Fibroblast of lung (primary cell): ENCODE measurements at regions not wholly inside any gene's neighbourhood (a gene's known extent, or its start where the extent isn't known, plus 50 kb on each side); places are given as distances from the start of the nearest gene placed in this dataset.

Experiments used
- DNase-seq, 2 donors: peaks; one replicate each; pipeline versions ENCODE4 v3.0.0 to v3.0.0-alpha.2; 2010; ENCODE audit warnings: low read depth in 2 of 2
- H2AFZ ChIP-seq: 2 replicates; pipeline ENCODE4 v1.5.1; 2012; ENCODE audit warnings: low read length, control low read depth, inconsistent platforms
- H3K27ac ChIP-seq: 2 replicates; pipeline ENCODE4 v1.5.1; 2011; ENCODE audit warnings: low read length, control low read depth; ENCODE audit not compliant: insufficient read depth
- H3K27me3 ChIP-seq: 2 replicates; pipeline ENCODE4 v1.5.1; 2011; ENCODE audit warnings: mild to moderate bottlenecking, low read length; ENCODE audit not compliant: control insufficient read depth, insufficient read depth
- H3K36me3 ChIP-seq: 2 replicates; pipeline ENCODE4 v1.5.1; 2011; ENCODE audit warnings: low read length; ENCODE audit not compliant: control insufficient read depth, insufficient read depth
- H3K4me1 ChIP-seq: 2 replicates; pipeline ENCODE4 v1.5.1; 2011; ENCODE audit warnings: low read length; ENCODE audit not compliant: control insufficient read depth, insufficient read depth; ENCODE audit errors: extremely low read depth
- H3K4me2 ChIP-seq: 2 replicates; pipeline ENCODE4 v1.5.1; 2011; ENCODE audit warnings: low read length, control low read depth; ENCODE audit not compliant: insufficient read depth; ENCODE audit errors: extremely low read depth
- H3K4me3 ChIP-seq, 4 experiments: fragments of 200-600 bp in 1 of 4; sonication (generic) in 1 of 4; replicated peaks in 1 of 4; 2 replicates each; pipeline ENCODE4 v1.5.1; 2011 to 2016; ENCODE audit warnings: low read length in 4 of 4, low read depth in 3 of 4, mild to moderate bottlenecking in 3 of 4, control low read depth in 2 of 4, inconsistent platforms in 1 of 4, mixed read lengths in 1 of 4; ENCODE audit not compliant: insufficient read depth in 1 of 4; ENCODE audit errors: control extremely low read depth in 1 of 4
- H3K79me2 ChIP-seq: 2 replicates; pipeline ENCODE4 v1.5.1; 2012; ENCODE audit warnings: mild to moderate bottlenecking, low read length, inconsistent platforms; ENCODE audit not compliant: control insufficient read depth, insufficient read depth
- H3K9ac ChIP-seq: 2 replicates; pipeline ENCODE4 v1.5.1; 2011; ENCODE audit warnings: mild to moderate bottlenecking, low read length, control low read depth; ENCODE audit not compliant: insufficient read depth
- H3K9me3 ChIP-seq: 2 replicates; pipeline ENCODE4 v1.5.1; 2012; ENCODE audit warnings: low read depth, low read length; ENCODE audit not compliant: control insufficient read depth, insufficient read depth
- H4K20me1 ChIP-seq: 2 replicates; pipeline ENCODE4 v1.5.1; 2011; ENCODE audit warnings: low read length; ENCODE audit not compliant: control insufficient read depth, insufficient read depth; ENCODE audit errors: extremely low read depth
- EZH2 ChIP-seq: IDR thresholded peaks from 2 replicates; pipeline ENCODE4 v1.5.1; 2012; ENCODE audit warnings: low read length, control low read depth, mild to moderate bottlenecking; ENCODE audit errors: missing control alignments
- TF ChIP-seq, protein P1 (sequence below), 2 donors: IDR thresholded peaks in 1 of 2; conservative IDR thresholded peaks in 1 of 2; 1 replicate in 1 of 2; 2 replicates in 1 of 2; pipeline ENCODE4 v1.5.1; 2011 to 2012; ENCODE audit warnings: low read length in 2 of 2, control low read depth in 1 of 2, inconsistent platforms in 1 of 2, low read depth in 1 of 2, mild to moderate bottlenecking in 1 of 2

DNA sequence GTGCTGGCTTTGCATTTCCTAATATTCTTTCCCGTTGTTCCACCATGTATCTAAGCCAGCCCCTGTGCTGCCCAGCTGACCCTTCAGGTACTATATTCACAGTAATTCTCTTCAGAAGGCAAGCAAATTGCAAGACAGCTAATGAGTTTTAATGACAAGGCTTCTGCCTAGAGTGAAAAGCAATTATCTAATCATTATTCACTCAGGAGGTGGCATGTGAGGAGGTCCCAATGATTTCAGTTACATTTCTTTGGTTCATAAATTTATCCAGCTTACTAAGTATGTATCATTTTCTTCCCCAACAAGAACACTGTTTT, 123.0 kb downstream of the RASGEF1B start:
- H3K79me2 ChIP-seq: no peaks in the 10 kb centered on the region
- no peaks in the 10 kb centered on the region for H3K27me3 ChIP-seq
- no peak overlapping the region for H3K4me2 ChIP-seq
- no peak overlapping the region for H2AFZ ChIP-seq
- TF ChIP-seq EZH2: no peak
- TF ChIP-seq, protein P1, sequence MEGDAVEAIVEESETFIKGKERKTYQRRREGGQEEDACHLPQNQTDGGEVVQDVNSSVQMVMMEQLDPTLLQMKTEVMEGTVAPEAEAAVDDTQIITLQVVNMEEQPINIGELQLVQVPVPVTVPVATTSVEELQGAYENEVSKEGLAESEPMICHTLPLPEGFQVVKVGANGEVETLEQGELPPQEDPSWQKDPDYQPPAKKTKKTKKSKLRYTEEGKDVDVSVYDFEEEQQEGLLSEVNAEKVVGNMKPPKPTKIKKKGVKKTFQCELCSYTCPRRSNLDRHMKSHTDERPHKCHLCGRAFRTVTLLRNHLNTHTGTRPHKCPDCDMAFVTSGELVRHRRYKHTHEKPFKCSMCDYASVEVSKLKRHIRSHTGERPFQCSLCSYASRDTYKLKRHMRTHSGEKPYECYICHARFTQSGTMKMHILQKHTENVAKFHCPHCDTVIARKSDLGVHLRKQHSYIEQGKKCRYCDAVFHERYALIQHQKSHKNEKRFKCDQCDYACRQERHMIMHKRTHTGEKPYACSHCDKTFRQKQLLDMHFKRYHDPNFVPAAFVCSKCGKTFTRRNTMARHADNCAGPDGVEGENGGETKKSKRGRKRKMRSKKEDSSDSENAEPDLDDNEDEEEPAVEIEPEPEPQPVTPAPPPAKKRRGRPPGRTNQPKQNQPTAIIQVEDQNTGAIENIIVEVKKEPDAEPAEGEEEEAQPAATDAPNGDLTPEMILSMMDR (conservative IDR thresholded peaks at IDR 0.05 in 1 of 2, IDR thresholded peaks at IDR 0.05 in 1 of 2; ENCODE audit: low read depth in 1 of 2, low read length in 2 of 2): no peak
- H3K9ac ChIP-seq: no peak overlapping the region
- peaks cover 8% of the 10 kb centered on the region for H3K4me1 ChIP-seq
- H4K20me1 ChIP-seq: no peaks in the 10 kb centered on the region
- H3K9me3 ChIP-seq: no peaks in the 10 kb centered on the region
- DNase-seq: no peak
- H3K27ac ChIP-seq: no peak overlapping the region
- H3K36me3 ChIP-seq: no peaks in the 10 kb centered on the region
- no peak overlapping the region for H3K4me3 ChIP-seq

DNA sequence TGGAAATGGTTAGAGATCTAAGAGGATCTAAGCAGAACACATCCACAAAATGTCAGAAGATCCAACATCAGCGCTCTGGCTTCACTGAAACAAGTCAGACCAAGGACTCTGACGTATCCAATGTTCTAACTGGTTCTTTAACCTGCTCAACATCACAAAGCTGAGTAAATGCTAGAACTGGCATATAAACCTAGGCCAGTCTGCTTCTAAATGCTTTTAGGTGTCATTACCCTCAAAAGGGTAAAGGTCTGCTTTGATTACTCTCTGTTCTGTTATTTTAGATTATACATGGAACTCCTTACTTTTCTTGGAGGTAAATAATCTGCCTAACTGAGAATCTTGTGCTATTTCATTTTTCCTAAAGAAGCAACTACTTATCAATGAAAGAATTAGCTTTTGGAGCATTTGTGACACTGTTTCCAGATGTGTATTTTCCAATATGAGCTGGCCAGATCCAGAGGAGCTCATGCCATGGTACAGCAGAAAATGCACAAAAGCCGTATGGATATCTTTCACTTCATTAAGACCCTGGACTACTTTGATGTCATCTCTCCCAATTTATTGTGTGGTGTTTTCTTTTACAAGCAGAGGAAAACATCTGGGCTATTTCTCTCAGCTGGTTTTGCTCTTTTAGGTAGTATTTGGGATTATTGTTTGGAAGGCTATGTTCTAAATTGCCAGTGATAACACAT, 123.5 kb downstream of the RASGEF1B start:
- Histone ChIP-seq H3K9me3 (no peaks in the 10 kb centered on the region), H4K20me1 (no peaks in the 10 kb centered on the region), H3K4me3 (no peak overlapping the region), H3K27ac (no peak overlapping the region), H3K79me2 (no peaks in the 10 kb centered on the region), H3K4me1 (peaks cover 8% of the 10 kb centered on the region), H3K4me2 (no peak overlapping the region), H2AFZ (no peak overlapping the region), H3K36me3 (no peaks in the 10 kb centered on the region), H3K9ac (no peak overlapping the region), H3K27me3 (no peaks in the 10 kb centered on the region)
- no peak for TF ChIP-seq EZH2
- TF ChIP-seq, protein P1 (conservative IDR thresholded peaks at IDR 0.05 in 1 of 2, IDR thresholded peaks at IDR 0.05 in 1 of 2; ENCODE audit: low read depth in 1 of 2, low read length in 2 of 2): no peak
- no peak for DNase-seq

DNA sequence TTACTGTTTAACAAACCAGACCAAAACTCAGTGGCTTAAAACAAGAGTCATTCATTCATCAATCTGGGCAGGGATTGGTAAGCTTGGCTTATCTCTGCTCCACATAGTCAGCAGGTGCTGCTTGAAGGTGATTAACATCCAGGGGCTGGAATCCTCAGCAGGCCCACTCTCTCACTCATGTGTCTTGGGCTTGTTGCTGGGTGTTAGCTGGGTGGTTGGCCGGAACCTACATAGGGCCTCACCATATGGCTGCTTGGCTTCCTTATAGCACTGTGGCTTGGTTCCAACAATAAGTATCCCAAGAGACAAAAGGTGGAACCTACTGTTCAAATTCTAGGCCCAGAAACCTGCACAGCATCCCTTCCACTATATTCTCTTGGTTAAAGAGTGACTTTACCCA, 125.0 kb downstream of the RASGEF1B start:
- H3K27me3 ChIP-seq: no peaks in the 10 kb centered on the region
- H4K20me1 ChIP-seq: no peaks in the 10 kb centered on the region
- no peak overlapping the region for H2AFZ ChIP-seq
- no peaks in the 10 kb centered on the region for H3K36me3 ChIP-seq
- no peak overlapping the region for H3K27ac ChIP-seq
- no peak for DNase-seq
- H3K4me1 ChIP-seq: no peaks in the 10 kb centered on the region
- H3K79me2 ChIP-seq: no peaks in the 10 kb centered on the region
- TF ChIP-seq, protein P1 (conservative IDR thresholded peaks at IDR 0.05 in 1 of 2, IDR thresholded peaks at IDR 0.05 in 1 of 2; ENCODE audit: low read depth in 1 of 2, low read length in 2 of 2): no peak
- TF ChIP-seq EZH2: no peak
- no peak overlapping the region for H3K9ac ChIP-seq
- no peak overlapping the region for H3K4me3 ChIP-seq
- H3K4me2 ChIP-seq: no peak overlapping the region
- no peaks in the 10 kb centered on the region for H3K9me3 ChIP-seq
